ENCODE measurements at regions not wholly inside any gene's neighbourhood (a gene's known extent, or its start where the extent isn't known, plus 50 kb on each side); places are given as distances from the start of the nearest gene placed in this dataset.
"Not testable (repeated sequence)": the region's sequence is repeated elsewhere in the genome, so short reads cannot be mapped to it uniquely, and the experiment has no call there.

DNA sequence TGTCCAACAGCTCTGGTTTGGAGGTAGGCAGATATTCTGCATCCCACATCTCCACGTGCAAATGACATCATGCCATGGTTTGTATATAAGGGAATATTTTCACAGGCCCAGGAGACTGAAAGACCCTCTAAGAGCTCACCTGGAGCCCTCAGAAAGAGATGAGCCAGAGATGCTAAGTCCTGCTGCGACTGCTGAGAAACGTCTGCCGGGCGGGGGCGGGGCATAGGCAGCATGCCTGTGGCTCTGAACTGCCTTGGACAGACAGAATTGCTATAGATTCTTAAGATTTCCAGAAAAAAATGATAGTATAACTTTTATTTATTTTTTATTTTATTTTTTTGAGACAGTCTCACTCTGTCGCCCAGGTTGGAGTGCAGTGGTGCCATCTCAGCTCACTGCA lies 64.2 kb upstream of the METTL9 start:
- TF ChIP-seq, protein P1, sequence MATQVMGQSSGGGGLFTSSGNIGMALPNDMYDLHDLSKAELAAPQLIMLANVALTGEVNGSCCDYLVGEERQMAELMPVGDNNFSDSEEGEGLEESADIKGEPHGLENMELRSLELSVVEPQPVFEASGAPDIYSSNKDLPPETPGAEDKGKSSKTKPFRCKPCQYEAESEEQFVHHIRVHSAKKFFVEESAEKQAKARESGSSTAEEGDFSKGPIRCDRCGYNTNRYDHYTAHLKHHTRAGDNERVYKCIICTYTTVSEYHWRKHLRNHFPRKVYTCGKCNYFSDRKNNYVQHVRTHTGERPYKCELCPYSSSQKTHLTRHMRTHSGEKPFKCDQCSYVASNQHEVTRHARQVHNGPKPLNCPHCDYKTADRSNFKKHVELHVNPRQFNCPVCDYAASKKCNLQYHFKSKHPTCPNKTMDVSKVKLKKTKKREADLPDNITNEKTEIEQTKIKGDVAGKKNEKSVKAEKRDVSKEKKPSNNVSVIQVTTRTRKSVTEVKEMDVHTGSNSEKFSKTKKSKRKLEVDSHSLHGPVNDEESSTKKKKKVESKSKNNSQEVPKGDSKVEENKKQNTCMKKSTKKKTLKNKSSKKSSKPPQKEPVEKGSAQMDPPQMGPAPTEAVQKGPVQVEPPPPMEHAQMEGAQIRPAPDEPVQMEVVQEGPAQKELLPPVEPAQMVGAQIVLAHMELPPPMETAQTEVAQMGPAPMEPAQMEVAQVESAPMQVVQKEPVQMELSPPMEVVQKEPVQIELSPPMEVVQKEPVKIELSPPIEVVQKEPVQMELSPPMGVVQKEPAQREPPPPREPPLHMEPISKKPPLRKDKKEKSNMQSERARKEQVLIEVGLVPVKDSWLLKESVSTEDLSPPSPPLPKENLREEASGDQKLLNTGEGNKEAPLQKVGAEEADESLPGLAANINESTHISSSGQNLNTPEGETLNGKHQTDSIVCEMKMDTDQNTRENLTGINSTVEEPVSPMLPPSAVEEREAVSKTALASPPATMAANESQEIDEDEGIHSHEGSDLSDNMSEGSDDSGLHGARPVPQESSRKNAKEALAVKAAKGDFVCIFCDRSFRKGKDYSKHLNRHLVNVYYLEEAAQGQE (IDR thresholded peaks at IDR 0.05; ENCODE audit: unreplicated experiment), result not testable (repeated sequence)
- TF ChIP-seq CREB1 (CRISPR knock-in tag; IDR thresholded peaks at IDR 0.05; ENCODE audit: low read depth); POLR2AphosphoS5 (IDR thresholded peaks at IDR 0.05; ENCODE audit: low read depth); EZH2phosphoT487 (IDR thresholded peaks at IDR 0.05; ENCODE audit: unreplicated experiment); EZH2 (IDR thresholded peaks at IDR 0.05; ENCODE audit: low read depth, unreplicated experiment); NANOG (IDR thresholded peaks at IDR 0.05; ENCODE audit: borderline replicate concordance); ZNF331 (CRISPR knock-in tag; IDR thresholded peaks at IDR 0.05; ENCODE audit: low read depth); STAT1 (IDR thresholded peaks at IDR 0.05; ENCODE audit: unreplicated experiment): not testable (repeated sequence)
- TF ChIP-seq, protein P2, sequence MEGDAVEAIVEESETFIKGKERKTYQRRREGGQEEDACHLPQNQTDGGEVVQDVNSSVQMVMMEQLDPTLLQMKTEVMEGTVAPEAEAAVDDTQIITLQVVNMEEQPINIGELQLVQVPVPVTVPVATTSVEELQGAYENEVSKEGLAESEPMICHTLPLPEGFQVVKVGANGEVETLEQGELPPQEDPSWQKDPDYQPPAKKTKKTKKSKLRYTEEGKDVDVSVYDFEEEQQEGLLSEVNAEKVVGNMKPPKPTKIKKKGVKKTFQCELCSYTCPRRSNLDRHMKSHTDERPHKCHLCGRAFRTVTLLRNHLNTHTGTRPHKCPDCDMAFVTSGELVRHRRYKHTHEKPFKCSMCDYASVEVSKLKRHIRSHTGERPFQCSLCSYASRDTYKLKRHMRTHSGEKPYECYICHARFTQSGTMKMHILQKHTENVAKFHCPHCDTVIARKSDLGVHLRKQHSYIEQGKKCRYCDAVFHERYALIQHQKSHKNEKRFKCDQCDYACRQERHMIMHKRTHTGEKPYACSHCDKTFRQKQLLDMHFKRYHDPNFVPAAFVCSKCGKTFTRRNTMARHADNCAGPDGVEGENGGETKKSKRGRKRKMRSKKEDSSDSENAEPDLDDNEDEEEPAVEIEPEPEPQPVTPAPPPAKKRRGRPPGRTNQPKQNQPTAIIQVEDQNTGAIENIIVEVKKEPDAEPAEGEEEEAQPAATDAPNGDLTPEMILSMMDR (conservative IDR thresholded peaks at IDR 0.05; ENCODE audit: low read depth in 2 of 2), result not testable (repeated sequence)
- TF ChIP-seq, protein P3, sequence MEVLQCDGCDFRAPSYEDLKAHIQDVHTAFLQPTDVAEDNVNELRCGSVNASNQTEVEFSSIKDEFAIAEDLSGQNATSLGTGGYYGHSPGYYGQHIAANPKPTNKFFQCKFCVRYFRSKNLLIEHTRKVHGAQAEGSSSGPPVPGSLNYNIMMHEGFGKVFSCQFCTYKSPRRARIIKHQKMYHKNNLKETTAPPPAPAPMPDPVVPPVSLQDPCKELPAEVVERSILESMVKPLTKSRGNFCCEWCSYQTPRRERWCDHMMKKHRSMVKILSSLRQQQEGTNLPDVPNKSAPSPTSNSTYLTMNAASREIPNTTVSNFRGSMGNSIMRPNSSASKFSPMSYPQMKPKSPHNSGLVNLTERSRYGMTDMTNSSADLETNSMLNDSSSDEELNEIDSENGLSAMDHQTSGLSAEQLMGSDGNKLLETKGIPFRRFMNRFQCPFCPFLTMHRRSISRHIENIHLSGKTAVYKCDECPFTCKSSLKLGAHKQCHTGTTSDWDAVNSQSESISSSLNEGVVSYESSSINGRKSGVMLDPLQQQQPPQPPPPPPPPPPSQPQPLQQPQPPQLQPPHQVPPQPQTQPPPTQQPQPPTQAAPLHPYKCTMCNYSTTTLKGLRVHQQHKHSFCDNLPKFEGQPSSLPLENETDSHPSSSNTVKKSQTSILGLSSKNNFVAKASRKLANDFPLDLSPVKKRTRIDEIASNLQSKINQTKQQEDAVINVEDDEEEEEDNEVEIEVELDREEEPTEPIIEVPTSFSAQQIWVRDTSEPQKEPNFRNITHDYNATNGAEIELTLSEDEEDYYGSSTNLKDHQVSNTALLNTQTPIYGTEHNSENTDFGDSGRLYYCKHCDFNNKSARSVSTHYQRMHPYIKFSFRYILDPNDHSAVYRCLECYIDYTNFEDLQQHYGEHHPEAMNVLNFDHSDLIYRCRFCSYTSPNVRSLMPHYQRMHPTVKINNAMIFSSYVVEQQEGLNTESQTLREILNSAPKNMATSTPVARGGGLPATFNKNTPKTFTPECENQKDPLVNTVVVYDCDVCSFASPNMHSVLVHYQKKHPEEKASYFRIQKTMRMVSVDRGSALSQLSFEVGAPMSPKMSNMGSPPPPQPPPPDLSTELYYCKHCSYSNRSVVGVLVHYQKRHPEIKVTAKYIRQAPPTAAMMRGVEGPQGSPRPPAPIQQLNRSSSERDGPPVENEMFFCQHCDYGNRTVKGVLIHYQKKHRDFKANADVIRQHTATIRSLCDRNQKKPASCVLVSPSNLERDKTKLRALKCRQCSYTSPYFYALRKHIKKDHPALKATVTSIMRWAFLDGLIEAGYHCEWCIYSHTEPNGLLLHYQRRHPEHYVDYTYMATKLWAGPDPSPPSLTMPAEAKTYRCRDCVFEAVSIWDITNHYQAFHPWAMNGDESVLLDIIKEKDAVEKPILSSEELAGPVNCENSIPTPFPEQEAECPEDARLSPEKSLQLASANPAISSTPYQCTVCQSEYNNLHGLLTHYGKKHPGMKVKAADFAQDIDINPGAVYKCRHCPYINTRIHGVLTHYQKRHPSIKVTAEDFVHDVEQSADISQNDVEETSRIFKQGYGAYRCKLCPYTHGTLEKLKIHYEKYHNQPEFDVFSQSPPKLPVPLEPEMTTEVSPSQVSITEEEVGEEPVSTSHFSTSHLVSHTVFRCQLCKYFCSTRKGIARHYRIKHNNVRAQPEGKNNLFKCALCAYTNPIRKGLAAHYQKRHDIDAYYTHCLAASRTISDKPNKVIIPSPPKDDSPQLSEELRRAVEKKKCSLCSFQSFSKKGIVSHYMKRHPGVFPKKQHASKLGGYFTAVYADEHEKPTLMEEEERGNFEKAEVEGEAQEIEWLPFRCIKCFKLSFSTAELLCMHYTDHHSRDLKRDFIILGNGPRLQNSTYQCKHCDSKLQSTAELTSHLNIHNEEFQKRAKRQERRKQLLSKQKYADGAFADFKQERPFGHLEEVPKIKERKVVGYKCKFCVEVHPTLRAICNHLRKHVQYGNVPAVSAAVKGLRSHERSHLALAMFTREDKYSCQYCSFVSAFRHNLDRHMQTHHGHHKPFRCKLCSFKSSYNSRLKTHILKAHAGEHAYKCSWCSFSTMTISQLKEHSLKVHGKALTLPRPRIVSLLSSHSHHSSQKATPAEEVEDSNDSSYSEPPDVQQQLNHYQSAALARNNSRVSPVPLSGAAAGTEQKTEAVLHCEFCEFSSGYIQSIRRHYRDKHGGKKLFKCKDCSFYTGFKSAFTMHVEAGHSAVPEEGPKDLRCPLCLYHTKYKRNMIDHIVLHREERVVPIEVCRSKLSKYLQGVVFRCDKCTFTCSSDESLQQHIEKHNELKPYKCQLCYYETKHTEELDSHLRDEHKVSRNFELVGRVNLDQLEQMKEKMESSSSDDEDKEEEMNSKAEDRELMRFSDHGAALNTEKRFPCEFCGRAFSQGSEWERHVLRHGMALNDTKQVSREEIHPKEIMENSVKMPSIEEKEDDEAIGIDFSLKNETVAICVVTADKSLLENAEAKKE (CRISPR knock-in tag; IDR thresholded peaks at IDR 0.05), result not testable (repeated sequence)
- TF ChIP-seq, protein P4, sequence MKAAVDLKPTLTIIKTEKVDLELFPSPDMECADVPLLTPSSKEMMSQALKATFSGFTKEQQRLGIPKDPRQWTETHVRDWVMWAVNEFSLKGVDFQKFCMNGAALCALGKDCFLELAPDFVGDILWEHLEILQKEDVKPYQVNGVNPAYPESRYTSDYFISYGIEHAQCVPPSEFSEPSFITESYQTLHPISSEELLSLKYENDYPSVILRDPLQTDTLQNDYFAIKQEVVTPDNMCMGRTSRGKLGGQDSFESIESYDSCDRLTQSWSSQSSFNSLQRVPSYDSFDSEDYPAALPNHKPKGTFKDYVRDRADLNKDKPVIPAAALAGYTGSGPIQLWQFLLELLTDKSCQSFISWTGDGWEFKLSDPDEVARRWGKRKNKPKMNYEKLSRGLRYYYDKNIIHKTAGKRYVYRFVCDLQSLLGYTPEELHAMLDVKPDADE (IDR thresholded peaks at IDR 0.05), result not testable (repeated sequence)
